EL (cell line): ENCODE measurements at regions not wholly inside any gene's neighbourhood (a gene's known extent, or its start where the extent isn't known, plus 50 kb on each side); places are given as distances from the start of the nearest gene placed in this dataset.
"Not testable (repeated sequence)": the region's sequence is repeated elsewhere in the genome, so short reads cannot be mapped to it uniquely, and the experiment has no call there.

Source experiments
- DNase-seq: peaks from one replicate; pipeline ENCODE4 v3.0.0-alpha.2; 2016

GRCh38 chr3:153567011-153567410, 405.0 kb downstream of the RAP2B start:
- no peak for DNase-seq

- DNase-seq = no peak
Observed at GRCh38 chr3:153567556-153567955, 405.5 kb downstream of the RAP2B start.

GRCh38 chr3:153570481-153570880, 408.5 kb downstream of the RAP2B start:
- not testable (repeated sequence) for DNase-seq

DNA sequence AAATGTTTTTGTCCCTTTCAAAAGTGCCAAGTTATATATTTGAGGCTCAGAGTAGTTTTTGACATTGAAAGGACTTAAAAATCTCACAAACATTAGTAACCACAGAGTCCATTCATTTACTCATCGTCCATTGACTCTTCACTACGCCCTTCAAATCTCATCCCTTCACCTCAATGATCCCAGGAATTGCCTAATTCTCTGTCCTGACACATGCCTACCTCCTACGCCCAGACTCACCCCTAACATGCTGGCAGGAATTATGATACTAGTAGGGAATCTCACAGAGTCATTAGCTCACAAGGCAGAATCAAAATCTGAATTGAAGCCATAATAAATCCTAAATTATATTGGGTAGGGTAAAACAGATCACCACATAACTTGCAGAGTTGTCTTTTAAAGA, 410.1 kb downstream of the RAP2B start:
- DNase-seq = no peak

DNA sequence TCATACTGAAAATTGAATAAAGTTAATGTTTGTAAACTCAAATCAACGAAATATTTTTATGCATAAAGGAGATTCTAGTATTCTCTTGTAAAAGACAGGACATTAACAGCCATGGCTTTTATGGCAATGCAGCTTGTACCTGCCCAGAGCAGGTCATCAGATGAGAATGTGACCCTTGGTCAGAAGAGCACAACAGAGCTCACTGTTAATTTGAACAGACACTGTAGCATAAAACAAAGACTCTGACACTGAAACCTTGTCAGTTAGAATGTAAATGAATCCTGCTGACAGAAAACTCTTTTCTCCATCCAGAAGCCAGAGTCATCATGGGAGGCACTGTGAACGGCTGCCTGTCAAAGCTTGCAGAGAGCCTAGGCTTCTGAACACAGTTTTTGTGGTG, 410.6 kb downstream of the RAP2B start:
- DNase-seq = no peak

- no peak for DNase-seq
Observed at GRCh38 chr3:153573481-153573880, 411.5 kb downstream of the RAP2B start.

DNA sequence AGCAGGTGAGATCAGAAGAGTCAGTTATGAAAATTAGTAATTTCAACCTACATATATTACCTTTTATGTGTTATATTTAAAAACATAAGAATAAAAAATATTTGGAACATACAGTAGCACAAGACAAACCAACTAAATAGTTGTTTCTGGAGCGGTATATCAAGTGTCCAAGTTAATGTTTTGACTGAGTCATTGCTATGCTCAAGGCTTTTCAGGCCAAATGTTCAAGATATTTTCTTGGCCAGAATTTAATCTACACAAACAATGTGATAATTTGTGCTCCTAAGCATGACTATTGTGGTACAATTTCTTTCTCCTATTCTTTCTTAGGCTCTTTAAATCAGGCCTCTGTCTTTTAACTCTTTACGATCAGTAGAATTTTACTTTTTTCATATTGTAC, 412.4 kb downstream of the RAP2B start:
- DNase-seq = no peak

GRCh38 chr3:153577059-153577736, 415.2 kb downstream of the RAP2B start:
- no peak for DNase-seq

DNA sequence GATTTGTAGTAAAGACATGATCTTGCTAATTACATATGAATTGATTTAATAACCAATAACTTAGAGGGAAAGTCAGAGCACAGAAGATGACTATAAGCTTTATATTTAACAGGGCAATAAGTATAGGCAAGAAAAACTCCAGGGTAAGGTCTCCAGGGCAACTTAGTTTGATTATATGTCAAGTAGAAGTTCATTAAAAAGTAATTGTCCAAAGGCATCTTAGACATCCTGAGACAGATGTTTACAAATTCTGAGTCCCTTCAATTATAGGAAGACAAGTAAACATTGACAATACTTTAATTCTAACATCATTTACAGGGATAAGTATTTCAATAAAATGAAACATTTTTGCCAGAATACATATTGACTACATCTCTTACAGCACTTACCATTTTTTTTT, 416.0 kb downstream of the RAP2B start:
- DNase-seq = no peak

- no peak for DNase-seq
Observed at GRCh38 chr3:153590051-153590450, 428.0 kb downstream of the RAP2B start.

GRCh38 chr3:153591561-153592245, 429.7 kb downstream of the RAP2B start:
- peak; percentile 4 for DNase-seq

DNA sequence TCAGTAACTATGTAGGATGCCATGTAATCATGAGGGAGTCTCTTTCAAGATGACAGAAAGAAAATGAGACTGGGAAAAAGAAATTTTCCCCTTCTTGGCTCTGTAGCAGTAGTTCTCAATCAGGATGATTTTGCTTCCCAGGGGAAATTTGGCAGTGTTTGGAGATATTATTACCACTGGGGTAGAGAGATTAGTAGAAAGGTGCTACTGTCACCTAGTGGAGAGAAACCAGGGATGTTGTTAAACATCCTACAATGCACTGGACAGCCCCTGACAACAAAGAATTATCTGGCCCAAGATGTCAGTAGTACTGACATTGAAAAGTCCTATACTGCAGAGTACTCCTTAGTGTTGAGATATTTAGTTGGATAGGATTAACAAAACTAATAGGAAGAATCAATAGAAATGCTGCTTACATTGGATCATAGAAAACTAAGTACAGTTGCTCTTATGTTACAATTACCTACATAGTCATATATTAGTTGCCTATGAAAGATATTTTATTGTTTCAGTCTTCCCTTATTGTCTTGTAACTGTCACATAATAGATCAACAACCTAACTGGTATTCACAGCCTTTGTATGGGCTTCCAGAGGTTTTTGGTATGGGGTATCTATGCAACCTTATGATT, 433.3 kb downstream of the RAP2B start:
- DNase-seq = peak; percentile 22

- no peak for DNase-seq
Observed at GRCh38 chr3:153596401-153596800, 434.4 kb downstream of the RAP2B start.

DNA sequence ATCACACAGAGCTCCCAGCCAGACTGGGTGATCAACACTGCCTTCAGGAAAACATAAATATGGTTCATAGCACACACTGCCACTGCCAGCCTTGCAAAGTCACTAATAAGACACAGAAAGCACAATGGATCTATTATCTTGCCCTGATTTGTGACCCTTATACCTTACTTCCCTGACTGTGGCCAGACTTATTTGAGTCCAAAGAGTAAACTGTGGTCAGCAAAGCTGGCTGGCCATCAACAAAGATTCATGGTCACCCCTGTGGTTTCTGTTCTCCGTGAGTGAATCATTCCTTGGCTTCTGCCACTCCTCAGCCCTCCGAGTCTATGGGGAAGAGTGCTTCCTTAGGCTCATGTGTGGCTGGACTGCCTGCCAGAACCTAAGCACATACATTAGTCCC, 437.7 kb downstream of the RAP2B start:
- peak; percentile 70 for DNase-seq

- DNase-seq = no peak
Observed at GRCh38 chr3:153600896-153601295, 438.9 kb downstream of the RAP2B start.

- no peak for DNase-seq
Observed at GRCh38 chr3:153601374-153601853, 439.4 kb downstream of the RAP2B start.

DNA sequence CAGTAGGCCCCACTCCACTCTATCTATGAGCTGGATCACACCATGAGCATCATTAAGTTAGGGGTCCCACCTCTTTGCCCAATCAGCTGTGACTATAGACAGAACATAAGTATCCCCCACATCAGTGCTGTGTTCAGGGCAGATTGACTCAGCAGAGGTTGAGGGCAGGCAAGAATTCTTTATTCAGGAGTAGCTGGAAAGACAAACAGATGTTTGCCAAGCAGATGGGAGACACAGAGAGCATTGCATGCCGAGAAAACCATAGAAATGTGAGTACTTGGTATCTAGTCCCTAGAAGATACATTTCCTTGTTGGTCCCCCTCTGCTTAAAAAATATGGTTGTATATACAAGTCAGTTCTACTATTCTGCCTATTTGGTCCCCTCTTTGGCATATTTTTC, 440.8 kb downstream of the RAP2B start:
- DNase-seq = no peak

GRCh38 chr3:153614140-153614539, 452.1 kb downstream of the RAP2B start:
- no peak for DNase-seq

- peak; percentile 52 for DNase-seq
Observed at GRCh38 chr3:153614563-153614962, 452.5 kb downstream of the RAP2B start.

DNA sequence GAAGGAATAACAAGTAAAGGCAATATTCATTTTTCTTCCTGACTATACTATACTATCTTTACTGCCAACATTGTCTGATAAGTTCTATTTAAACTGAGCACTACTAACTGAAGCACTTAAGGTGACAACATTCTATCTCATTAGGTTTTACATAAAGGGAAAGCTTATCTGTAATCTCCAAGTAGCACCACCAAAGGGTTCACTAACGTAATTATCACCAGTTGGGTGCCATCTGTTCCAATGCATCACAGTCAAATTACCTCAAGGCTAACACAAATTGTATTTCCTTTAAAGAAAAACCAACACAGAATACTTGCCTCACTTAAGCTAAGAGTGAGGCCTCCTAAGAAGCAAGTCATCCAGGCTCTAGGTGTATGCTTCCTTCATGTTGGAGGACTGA, 453.8 kb downstream of the RAP2B start:
- no peak for DNase-seq

DNA sequence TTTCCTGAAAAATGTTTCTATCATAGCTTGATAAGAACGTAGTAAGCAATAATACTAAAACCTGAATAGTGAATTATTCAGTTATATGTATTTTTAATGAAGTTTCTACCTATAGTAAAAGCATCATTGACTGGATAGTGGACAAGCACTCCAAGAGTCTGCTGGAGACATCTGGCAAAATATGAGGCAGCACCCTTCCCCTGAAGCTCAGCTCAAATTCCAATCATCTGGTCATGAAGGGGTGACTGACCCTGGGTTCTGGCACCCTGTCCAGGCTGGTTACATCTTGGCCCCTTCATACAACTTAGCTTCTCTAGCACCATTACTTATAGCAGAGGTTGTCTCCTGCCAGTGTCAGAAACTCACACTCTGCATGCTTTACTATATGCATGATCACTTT, 455.4 kb downstream of the RAP2B start:
- DNase-seq = no peak

- DNase-seq = no peak
Observed at GRCh38 chr3:153618176-153618575, 456.1 kb downstream of the RAP2B start.

DNA sequence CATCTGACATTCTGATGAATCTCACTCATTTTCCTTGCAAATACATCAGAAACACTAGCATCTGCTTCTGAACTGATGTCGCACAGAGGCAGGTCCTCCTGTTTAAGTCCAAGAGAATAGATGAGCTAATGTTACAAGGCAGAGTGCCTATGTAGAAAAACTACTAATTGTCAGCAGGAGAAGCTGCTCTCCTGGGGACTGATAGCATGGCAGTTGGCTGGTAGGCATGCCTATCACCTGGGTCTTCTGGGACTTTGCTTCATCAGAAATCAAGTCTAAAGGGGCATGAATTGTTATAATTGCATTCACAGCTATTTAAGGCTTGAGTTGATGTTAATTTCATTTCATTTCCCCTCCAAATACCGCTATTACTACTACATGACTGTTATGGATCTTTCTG, 457.2 kb downstream of the RAP2B start:
- DNase-seq = no peak

- DNase-seq = no peak
Observed at GRCh38 chr3:153621953-153622352, 459.9 kb downstream of the RAP2B start.
